A673 (cell line): ENCODE measurements at regions not wholly inside any gene's neighbourhood (a gene's known extent, or its start where the extent isn't known, plus 50 kb on each side); places are given as distances from the start of the nearest gene placed in this dataset.

Experiments
- BruUV-seq: library from RNA; stranded (reverse); fragments of 400-500 nt; replicated peaks from 2 replicates; lab custom pipeline; 2021; lab: Mats Ljungman, UMichigan
- CTCF ChIA-PET: fragments of 300-600 bp; sonication (Branson Sonifier 250); formaldehyde crosslinking; loops from one replicate; lab custom pipeline; 2022; ENCODE audit warnings: antibody characterized with exemption; lab: Charles Lee
- POLR2A ChIA-PET: fragments of 300-600 bp; sonication (Branson Sonifier 250); formaldehyde crosslinking; loops from one replicate; lab custom pipeline; 2022; ENCODE audit warnings: antibody characterized with exemption; ENCODE audit not compliant: low non-redundant PET; lab: Charles Lee
- DNase-seq: peaks from one replicate; pipeline ENCODE4 v3.0.0-alpha.2; 2015; ENCODE audit warnings: low spot score
- H3K27ac ChIP-seq: fragments of 200-600 bp; sonication (generic); 2 replicates; pipeline ENCODE4 v1.5.1; 2016; ENCODE audit warnings: mixed run types, low read depth, mild to moderate bottlenecking, mixed read lengths, antibody characterized with exemption, low read length; ENCODE audit not compliant: poor library complexity, severe bottlenecking
- H3K27me3 ChIP-seq: fragments of 200-600 bp; sonication (generic); replicated peaks from 2 replicates; pipeline ENCODE4 v1.6.1; 2017; ENCODE audit warnings: mixed run types, low read depth, mild to moderate bottlenecking, mixed read lengths, antibody characterized with exemption, low read length; ENCODE audit not compliant: insufficient read depth, poor library complexity
- H3K36me3 ChIP-seq: fragments of 200-600 bp; sonication (generic); 2 replicates; pipeline ENCODE4 v1.6.1; 2016; ENCODE audit warnings: mixed run types, mild to moderate bottlenecking, mixed read lengths, antibody characterized with exemption, low read length; ENCODE audit not compliant: insufficient read depth, poor library complexity, severe bottlenecking
- H3K4me1 ChIP-seq: fragments of 200-600 bp; sonication (generic); 2 replicates; pipeline ENCODE4 v1.6.1; 2017; ENCODE audit warnings: mixed run types, mild to moderate bottlenecking, mixed read lengths, antibody characterized with exemption, low read length; ENCODE audit not compliant: insufficient read depth, poor library complexity, severe bottlenecking
- H3K4me3 ChIP-seq: fragments of 200-600 bp; sonication (generic); 2 replicates; pipeline ENCODE4 v1.5.1; 2016; ENCODE audit warnings: low read depth, mixed run types, mild to moderate bottlenecking, mixed read lengths, low read length; ENCODE audit not compliant: poor library complexity, severe bottlenecking
- H3K9me3 ChIP-seq: fragments of 200-600 bp; sonication (generic); 2 replicates; pipeline ENCODE4 v1.6.1; 2016; ENCODE audit warnings: mixed run types, low read depth, mild to moderate bottlenecking, mixed read lengths, antibody characterized with exemption, low read length; ENCODE audit not compliant: poor library complexity, severe bottlenecking
- EZH2 ChIP-seq: fragments of 200-600 bp; sonication (generic); IDR thresholded peaks from 2 replicates; pipeline ENCODE4 v1.6.1; 2017; ENCODE audit warnings: borderline replicate concordance, low read depth, mild to moderate bottlenecking, mixed read lengths, antibody characterized with exemption, low read length; ENCODE audit not compliant: poor library complexity, severe bottlenecking
- intact Hi-C: fragments of 100-400 bp; cut with micrococcal nuclease; formaldehyde crosslinking; loops from one replicate; pipeline ENCODE4 v1.10.0; 2022; ENCODE audit not compliant: unreplicated experiment
- TF ChIP-seq, protein P1 (sequence below): fragments of 300-800, 200-600 bp; sonication (generic); conservative IDR thresholded peaks from 2 replicates; pipeline ENCODE4 v1.5.1; 2017; ENCODE audit warnings: low read depth, mild to moderate bottlenecking, antibody characterized with exemption, low read length, moderate library complexity, mixed read lengths

DNA sequence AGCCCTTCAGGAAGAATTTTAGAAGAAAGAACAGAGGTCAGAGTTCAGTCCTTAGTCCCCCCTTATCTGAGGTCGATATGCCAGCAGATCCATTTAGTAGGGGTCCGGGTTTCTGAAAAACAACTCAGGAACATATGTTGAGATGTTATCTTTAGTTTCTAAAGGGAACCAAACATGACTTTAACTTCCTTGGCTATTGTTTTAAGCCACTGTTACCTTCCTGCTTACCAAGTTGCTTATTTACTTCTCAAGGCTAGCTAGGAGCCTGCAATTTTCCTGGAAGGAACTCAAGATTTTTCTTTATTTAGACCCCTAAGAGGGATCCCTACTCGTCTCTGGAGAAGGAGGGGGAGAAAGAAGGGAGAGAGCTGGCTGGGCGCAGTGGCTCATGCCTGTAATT, 54.3 kb downstream of the KCNC4 start:
- no peak for DNase-seq
- ChIA-PET POLR2A (no interaction called here), CTCF (no interaction called here)
- no peaks in the 10 kb centered on the region for H3K36me3 ChIP-seq
- intact Hi-C loops = no loop called here
- TF ChIP-seq EZH2 = no peak
- TF ChIP-seq, protein P1, sequence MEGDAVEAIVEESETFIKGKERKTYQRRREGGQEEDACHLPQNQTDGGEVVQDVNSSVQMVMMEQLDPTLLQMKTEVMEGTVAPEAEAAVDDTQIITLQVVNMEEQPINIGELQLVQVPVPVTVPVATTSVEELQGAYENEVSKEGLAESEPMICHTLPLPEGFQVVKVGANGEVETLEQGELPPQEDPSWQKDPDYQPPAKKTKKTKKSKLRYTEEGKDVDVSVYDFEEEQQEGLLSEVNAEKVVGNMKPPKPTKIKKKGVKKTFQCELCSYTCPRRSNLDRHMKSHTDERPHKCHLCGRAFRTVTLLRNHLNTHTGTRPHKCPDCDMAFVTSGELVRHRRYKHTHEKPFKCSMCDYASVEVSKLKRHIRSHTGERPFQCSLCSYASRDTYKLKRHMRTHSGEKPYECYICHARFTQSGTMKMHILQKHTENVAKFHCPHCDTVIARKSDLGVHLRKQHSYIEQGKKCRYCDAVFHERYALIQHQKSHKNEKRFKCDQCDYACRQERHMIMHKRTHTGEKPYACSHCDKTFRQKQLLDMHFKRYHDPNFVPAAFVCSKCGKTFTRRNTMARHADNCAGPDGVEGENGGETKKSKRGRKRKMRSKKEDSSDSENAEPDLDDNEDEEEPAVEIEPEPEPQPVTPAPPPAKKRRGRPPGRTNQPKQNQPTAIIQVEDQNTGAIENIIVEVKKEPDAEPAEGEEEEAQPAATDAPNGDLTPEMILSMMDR = no peak
- H3K27me3 ChIP-seq = peaks cover 26% of the 10 kb centered on the region
- no peak overlapping the region for H3K4me3 ChIP-seq
- no peaks in the 10 kb centered on the region for H3K4me1 ChIP-seq
- no peak overlapping the region for H3K27ac ChIP-seq
- no peaks in the 10 kb centered on the region for H3K9me3 ChIP-seq
- BruUV-seq = no TSS peak

DNA sequence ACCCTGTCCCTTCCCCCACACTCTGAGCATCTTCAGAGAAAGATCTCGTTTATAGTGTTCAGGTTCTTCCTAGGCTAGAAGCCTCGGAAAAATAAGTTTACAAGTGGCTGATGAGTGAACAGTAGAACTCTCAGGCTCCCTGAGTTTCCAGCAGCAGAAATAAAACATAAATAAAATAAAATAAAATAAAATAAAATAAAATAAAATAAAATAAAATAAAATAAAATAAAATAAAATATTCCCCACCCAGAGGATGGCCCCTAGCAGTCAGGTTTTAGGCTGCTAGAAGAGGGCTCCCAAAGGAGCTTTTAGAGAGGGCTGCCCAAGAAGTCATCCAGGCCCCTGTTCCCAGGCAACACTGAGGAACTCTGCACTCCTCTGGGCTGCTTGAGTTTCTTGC, 55.1 kb downstream of the KCNC4 start:
- no peak for DNase-seq
- intact Hi-C loops = no loop called here
- POLR2A ChIA-PET = no interaction called here
- peaks cover 21% of the 10 kb centered on the region for H3K27me3 ChIP-seq
- no peaks in the 10 kb centered on the region for H3K9me3 ChIP-seq
- CTCF ChIA-PET = no interaction called here
- no peak overlapping the region for H3K27ac ChIP-seq
- TF ChIP-seq EZH2 = no peak
- TF ChIP-seq, protein P1 = no peak
- no TSS peak for BruUV-seq
- no peaks in the 10 kb centered on the region for H3K36me3 ChIP-seq
- H3K4me1 ChIP-seq = no peaks in the 10 kb centered on the region
- no peak overlapping the region for H3K4me3 ChIP-seq

DNA sequence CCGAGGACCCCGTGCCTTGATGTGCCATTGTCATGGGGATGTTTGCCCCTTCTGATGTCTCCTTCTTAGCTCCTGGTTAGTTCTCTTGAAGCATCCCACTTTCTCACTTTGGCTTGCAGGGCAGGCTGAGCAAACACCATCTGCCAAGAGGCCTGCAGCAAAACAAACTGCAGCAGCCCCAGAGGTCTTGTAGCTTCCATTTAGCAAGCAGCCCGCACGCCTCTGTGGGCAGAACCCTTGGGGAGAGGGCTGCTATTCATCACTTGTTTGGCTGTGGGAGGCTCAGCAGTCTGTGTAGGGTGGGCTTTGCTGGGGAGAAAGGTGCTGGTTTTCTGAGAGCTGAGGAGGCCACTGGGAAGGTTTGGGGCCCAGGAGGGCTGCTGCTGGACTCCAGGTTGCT, 56.7 kb downstream of the KCNC4 start:
- TF ChIP-seq, protein P1 = no peak
- no peak for TF ChIP-seq EZH2
- no peaks in the 10 kb centered on the region for H3K36me3 ChIP-seq
- no peak for DNase-seq
- H3K9me3 ChIP-seq = no peaks in the 10 kb centered on the region
- CTCF ChIA-PET = no interaction called here
- no peak overlapping the region for H3K4me3 ChIP-seq
- POLR2A ChIA-PET = no interaction called here
- H3K4me1 ChIP-seq = no peaks in the 10 kb centered on the region
- no TSS peak for BruUV-seq
- no peak overlapping the region for H3K27ac ChIP-seq
- peaks cover 10% of the 10 kb centered on the region for H3K27me3 ChIP-seq
- intact Hi-C loops = no loop called here
